ENCODE measurements at regions not wholly inside any gene's neighbourhood (a gene's known extent, or its start where the extent isn't known, plus 50 kb on each side); places are given as distances from the start of the nearest gene placed in this dataset.

- no peak for FAIRE-seq
Observed at GRCh38 chr2:71860381-71860926, 287.2 kb downstream of the CYP26B1 start.

- no peak for FAIRE-seq
Observed at GRCh38 chr2:71859211-71859847, 288.3 kb downstream of the CYP26B1 start.

GRCh38 chr2:71858071-71858470 is 289.6 kb downstream of the CYP26B1 start:
- FAIRE-seq, result no peak

GRCh38 chr2:71857636-71858035 is 290.0 kb downstream of the CYP26B1 start:
- no peak for FAIRE-seq

- no peak for FAIRE-seq
Observed at GRCh38 chr2:71856773-71857525, 290.7 kb downstream of the CYP26B1 start.

GRCh38 chr2:71853858-71854257 is 293.8 kb downstream of the CYP26B1 start:
- FAIRE-seq, result no peak

- FAIRE-seq, result no peak
Observed at GRCh38 chr2:71852141-71852711, 295.4 kb downstream of the CYP26B1 start.

GRCh38 chr2:71851094-71851750 is 296.4 kb downstream of the CYP26B1 start:
- no peak for FAIRE-seq

- no peak for FAIRE-seq
Observed at GRCh38 chr2:71850306-71850801, 297.3 kb downstream of the CYP26B1 start.

GRCh38 chr2:71849607-71850305 is 297.9 kb downstream of the CYP26B1 start:
- FAIRE-seq, result no peak

- no peak for FAIRE-seq
Observed at GRCh38 chr2:71849111-71849510, 298.6 kb downstream of the CYP26B1 start.

GRCh38 chr2:71846669-71847291 is 300.9 kb downstream of the CYP26B1 start:
- FAIRE-seq, result no peak

GRCh38 chr2:71846072-71846471 is 301.6 kb downstream of the CYP26B1 start:
- no peak for FAIRE-seq

GRCh38 chr2:71844967-71845366 is 302.7 kb downstream of the CYP26B1 start:
- FAIRE-seq, result no peak

GRCh38 chr2:71843391-71843850 is 304.2 kb downstream of the CYP26B1 start:
- FAIRE-seq, result no peak

- no peak for FAIRE-seq
Observed at GRCh38 chr2:71842744-71843143, 304.9 kb downstream of the CYP26B1 start.

GRCh38 chr2:71839826-71840225 is 307.8 kb downstream of the CYP26B1 start:
- FAIRE-seq, result no peak

- FAIRE-seq, result no peak
Observed at GRCh38 chr2:71834796-71835195, 312.9 kb downstream of the CYP26B1 start.

GRCh38 chr2:71833855-71834560 is 313.7 kb downstream of the CYP26B1 start:
- FAIRE-seq, result no peak

GRCh38 chr2:71833272-71833671 is 314.4 kb downstream of the CYP26B1 start:
- no peak for FAIRE-seq

- FAIRE-seq, result no peak
Observed at GRCh38 chr2:71832844-71833243, 314.8 kb downstream of the CYP26B1 start.

All from G401.6 (cell line).